EL (cell line): ENCODE measurements at regions not wholly inside any gene's neighbourhood (a gene's known extent, or its start where the extent isn't known, plus 50 kb on each side); places are given as distances from the start of the nearest gene placed in this dataset.

ENCODE experiments used
- DNase-seq: peaks from one replicate; pipeline ENCODE4 v3.0.0-alpha.2; 2016

GRCh38 chr4:184309241-184310170, 91.8 kb upstream of the ENPP6 start:
- DNase-seq, result no peak

DNA sequence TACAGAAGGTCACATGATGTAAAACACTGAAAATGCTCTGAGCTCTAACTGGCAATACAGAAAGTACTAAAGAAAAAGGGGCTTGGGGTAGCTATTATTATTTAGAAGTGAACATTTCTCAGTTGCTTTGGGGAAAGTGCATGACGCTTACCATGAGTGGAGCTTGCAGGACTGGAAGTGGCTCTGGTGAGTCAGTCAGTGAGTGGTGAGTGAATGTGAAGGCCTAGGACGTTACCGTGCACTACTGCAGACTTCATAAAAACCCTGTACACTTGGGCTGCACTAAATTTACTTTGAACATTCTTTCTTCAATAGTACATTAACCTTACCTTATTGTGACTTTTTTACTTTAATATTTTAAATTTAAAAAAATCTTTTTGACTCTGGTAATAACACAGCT, 89.3 kb upstream of the ENPP6 start:
- DNase-seq, result peak; percentile 25

- no peak for DNase-seq
Measured at GRCh38 chr4:184306470-184306869, 88.8 kb upstream of the ENPP6 start.

DNA sequence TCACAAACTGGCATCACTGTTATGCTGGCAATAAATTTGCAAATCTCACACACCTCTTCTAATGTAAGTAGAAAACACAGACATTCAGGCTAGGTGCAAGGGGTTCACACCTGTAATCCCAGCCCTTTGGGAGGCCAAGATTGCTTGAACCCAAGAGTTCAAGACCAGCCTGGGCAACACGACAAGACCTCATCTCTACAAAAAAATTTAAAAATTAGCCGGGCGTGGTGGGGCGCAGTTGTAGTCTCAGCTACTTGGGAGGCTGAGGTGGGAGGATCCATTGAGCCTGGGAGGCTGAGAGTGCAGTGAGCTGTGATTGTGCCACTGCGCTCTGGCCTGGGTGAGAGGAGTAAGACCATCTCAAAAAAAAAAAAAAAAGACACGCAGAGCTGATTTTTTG, 83.1 kb upstream of the ENPP6 start:
- DNase-seq, result no peak

DNA sequence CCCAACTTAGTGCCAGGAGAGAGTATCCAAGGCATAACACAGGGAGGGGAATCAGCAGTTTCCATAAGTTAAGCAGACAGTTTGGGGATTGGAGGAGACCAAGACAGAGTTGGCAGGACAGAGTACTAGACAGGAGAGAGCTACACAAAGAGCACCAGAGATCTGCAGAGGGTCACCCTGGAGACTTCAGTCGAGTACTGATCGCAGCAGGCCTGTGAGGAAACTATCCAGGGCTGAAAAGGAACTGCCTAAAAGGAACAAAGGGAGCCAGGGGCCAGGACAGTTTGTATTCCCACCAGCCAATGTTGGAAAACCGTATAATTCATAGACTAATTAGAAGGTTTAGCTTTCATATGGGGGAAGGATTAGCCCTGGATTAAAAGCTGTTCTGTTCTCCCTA, 80.6 kb upstream of the ENPP6 start:
- no peak for DNase-seq

GRCh38 chr4:184295206-184295605, 77.5 kb upstream of the ENPP6 start:
- no peak for DNase-seq

GRCh38 chr4:184294606-184295133, 77.0 kb upstream of the ENPP6 start:
- DNase-seq, result no peak

GRCh38 chr4:184293552-184293951, 75.9 kb upstream of the ENPP6 start:
- DNase-seq, result no peak

- no peak for DNase-seq
Measured at GRCh38 chr4:184292877-184293276, 75.2 kb upstream of the ENPP6 start.

GRCh38 chr4:184292465-184292867, 74.8 kb upstream of the ENPP6 start:
- DNase-seq, result no peak

- DNase-seq, result no peak
Measured at GRCh38 chr4:184289179-184289535, 71.5 kb upstream of the ENPP6 start.

- no peak for DNase-seq
Measured at GRCh38 chr4:184288451-184289178, 70.9 kb upstream of the ENPP6 start.

DNA sequence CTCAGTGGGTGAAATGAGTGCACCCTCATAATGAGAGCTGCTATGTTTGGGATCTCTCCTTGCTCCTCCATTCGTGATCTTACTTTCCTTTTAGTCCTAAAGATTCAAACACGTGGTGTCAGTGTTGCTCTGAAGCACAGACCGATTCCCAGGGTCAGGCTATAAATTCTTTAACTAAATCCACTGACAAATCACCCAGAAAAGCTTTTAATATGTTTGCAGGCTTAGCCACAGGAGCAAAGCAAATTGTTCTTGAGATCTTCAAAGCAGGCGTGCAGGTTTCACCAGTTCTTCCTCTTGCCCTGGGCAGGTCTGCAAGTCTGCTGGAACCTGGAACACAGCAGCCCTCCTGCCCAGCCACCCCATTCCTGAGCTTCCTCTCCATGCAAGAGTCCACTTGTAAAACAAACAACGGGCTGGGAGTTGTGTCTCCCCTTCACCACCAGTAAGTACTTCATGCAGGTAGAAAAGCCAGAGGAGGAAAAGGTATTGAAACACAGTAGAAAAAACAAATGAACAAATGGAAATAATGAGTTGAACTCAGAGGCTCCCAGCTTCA, 70.1 kb upstream of the ENPP6 start:
- peak; percentile 40 for DNase-seq

DNA sequence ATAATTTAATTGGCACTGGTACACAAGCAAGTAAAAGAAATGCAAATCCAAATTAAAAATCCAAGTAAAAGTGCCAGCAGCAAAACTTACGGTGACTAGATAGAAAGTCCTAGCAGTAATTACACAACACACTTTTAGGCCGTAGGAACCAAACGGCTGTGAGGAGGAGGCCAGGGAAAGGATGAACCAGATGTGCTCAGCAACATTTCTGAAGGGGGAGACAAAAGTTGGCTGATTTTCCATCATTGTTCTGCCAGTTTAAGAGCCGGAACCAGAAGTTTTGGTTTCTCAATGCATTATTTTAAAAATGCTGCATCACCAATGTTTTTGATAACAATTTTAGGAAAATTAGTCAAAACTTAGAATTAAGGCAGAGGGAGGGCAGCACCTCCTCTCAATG, 68.7 kb upstream of the ENPP6 start:
- DNase-seq, result no peak

DNA sequence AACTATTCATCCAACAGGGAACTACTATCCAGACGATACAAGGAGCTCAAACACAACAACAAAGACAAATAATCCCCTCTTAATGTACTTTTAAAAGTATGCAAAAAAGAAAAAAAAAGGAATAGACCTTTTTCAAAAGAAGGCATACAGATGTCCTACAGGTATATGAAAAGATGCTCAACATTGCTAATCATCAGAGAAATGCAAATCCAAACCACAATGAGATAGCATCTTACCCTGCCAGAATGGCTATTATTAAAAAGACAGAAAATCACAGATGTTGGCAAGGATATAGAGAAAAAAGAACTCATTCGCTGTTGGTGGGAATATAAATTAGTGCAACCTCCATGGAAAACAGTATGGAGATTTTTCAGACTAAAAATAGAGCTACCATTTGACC, 67.1 kb upstream of the ENPP6 start:
- no peak for DNase-seq

DNA sequence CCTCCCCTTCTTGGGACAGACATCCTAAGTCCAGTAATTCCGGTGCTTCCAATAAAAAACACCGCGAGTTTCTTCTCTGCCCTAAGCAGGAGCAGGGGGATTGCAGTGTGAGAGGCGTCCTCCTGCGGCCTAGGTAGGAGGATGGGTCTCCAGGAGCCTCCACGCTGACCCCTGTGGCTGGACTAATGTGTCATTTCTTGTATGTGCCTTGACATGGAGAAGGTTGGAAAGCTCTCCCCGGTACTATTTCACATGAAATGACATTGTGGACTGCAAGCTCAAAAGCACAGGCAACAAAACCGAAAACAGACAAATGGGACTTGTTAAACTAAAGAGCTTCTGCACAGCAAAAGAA, 66.6 kb upstream of the ENPP6 start:
- DNase-seq, result no peak

DNA sequence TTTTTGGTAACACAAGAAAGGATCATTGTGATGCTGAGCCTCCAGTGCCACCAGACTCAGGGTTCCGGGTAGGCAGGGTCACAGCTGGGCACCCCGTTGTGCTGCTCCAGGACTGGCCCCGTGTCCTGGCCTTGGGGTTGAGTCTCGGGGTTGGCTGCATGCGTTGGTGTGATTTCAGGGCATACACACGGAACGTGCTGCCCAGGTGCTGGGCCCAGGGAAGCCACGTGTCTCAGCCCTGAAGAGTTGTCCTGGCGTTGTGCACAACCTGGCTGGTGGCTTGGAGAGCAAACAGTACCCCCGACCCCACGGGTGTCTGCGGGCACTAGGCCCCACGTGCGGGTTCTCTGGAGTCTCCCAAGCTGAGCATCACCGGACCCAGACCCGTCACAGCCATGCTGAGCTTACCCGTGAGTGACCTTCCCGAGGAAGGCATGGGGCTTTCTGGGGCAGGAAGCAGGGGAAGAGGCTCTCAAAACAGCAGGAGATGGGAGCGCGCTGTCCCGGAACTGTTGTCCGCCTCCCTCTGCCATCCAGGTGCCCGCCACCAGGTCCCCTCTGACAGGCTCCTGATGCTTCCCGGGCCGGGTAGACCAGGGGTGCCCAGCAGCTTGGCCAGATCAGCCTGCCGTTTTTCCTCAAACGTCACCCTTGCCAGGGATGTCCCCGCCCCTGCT, 66.1 kb upstream of the ENPP6 start:
- no peak for DNase-seq

- DNase-seq, result no peak
Measured at GRCh38 chr4:184282895-184283654, 65.4 kb upstream of the ENPP6 start.

- no peak for DNase-seq
Measured at GRCh38 chr4:184282251-184282713, 64.6 kb upstream of the ENPP6 start.

- no peak for DNase-seq
Measured at GRCh38 chr4:184281231-184282139, 63.8 kb upstream of the ENPP6 start.

GRCh38 chr4:184280591-184281071, 63.0 kb upstream of the ENPP6 start:
- DNase-seq, result no peak
